Suppressor macrophage (primary cell): ENCODE measurements at regions not wholly inside any gene's neighbourhood (a gene's known extent, or its start where the extent isn't known, plus 50 kb on each side); places are given as distances from the start of the nearest gene placed in this dataset.
"Not testable (repeated sequence)": the region's sequence is repeated elsewhere in the genome, so short reads cannot be mapped to it uniquely, and the experiment has no call there.

Experiments
- DNase-seq, 4 experiments: peaks; one replicate each; pipeline ENCODE4 v3.0.0-alpha.2; 2020 to 2022

GRCh38 chr3:82741346-82741745, 979.9 kb upstream of the GBE1 start:
- DNase-seq, result no peak

GRCh38 chr3:82739390-82739789, 977.9 kb upstream of the GBE1 start:
- no peak for DNase-seq

- no peak for DNase-seq
These were observed 975.3 kb upstream of the GBE1 start for GRCh38 chr3:82736696-82737277.

- DNase-seq, result no peak
These were observed 953.8 kb upstream of the GBE1 start for GRCh38 chr3:82715091-82715856.

DNA sequence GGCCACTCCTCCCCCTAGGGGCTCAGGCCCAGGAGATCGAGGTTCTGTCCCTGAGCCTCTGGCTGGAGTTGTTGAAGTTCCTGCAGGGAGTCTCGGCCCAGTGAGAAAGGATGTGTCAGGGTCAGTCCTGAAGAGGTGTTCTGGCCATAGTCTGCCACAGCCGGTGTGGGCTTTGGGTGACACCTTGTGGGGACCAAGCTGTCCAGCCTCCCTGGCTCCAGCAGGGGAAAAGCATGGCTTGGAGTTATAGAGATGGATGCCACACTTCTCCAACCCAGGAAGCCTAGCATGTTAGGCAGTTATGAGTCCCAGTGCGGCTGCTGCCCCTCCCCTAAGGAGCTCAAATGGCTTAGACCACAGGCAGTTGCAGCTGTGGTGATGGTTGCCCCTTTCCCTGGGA, 945.6 kb upstream of the GBE1 start:
- DNase-seq, result no peak

- DNase-seq, result no peak
These were observed 924.3 kb upstream of the GBE1 start for GRCh38 chr3:82685761-82686160.

DNA sequence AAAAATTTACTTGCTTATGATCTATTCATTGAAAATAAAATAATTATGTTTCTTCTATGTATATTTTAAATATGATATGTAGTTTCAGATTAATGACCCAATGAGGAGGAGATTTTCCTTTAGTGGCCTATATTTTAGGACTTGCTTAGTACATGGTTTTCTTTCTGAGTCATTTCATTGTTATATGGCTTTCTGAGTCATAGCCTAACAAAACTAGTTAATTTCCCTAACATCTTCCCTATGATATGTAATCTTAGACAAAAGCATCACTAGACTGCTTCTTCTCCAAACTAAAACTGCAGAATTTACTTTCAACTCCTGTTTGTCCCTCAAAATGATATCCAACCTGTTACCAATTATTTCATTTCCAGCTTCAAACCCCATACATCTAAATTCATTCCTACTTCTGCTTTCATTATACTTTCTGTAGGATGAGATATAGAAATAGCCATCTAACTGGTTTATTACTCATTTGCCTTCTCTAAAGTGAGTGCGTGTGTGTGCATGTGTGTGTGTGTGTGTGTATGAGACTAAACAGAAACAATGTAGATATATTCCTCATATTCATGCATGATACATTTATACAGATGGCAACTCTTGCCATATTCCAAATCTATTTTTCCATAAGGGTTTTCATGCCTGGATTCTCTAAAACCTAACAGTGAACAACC, 915.0 kb upstream of the GBE1 start:
- DNase-seq, result no peak

DNA sequence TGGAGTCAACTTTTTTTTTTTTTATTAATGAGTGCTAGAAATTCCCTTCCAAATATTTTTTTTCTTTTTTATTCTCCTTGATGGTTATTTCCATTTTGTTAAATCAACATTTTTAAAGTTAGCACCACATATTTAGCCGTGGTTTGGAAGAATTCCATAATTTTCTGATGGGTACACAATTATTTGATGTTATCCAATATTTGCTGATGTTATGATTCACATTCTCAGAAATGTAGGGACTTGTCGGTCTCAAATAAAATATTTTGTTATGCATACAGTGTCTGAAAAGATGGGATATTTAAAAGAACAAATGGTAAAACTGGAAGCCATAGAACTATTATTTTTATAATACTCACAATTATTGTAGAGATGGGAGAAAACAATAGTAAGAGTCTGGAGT, 911.5 kb upstream of the GBE1 start:
- DNase-seq, result no peak

DNA sequence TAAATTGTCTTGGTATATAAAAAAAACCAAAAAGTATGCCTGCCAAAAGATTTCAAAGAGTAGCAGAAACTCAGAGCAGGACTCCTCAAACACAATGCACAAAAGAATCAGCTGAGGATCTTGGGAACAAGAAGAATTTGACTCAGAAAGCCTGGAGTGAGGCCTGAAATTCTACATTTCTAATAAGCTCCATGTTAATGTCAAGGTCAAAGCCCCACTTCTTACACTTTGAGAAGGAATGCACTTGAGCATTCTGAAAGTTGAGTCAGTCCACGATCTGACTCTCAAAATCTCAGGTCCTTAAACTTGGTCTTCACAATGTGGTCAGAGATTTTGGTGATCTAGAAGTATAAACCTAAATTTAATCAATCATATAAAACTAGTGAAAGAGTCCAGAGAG, 910.0 kb upstream of the GBE1 start:
- no peak for DNase-seq

- DNase-seq, result no peak
These were observed 893.3 kb upstream of the GBE1 start for GRCh38 chr3:82654708-82655107.

DNA sequence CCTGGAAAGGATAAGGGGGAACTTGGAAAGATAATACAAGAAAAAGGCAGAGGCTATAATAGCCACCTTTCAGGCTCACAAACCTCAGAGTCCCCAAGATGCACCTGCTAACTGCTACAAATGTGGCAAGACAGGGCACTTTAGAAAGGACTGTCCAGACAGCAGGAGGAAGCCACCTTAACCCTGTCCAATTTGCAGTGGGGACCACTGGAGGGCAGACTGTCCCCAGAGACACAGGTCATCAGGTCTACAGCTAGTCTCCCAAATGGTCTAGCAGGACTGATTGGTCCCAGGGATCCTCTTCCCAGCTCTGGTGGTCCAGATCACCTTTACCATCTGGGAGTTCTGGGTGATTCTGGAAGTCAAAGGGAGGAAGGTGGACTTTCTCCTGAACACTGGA, 882.5 kb upstream of the GBE1 start:
- no peak for DNase-seq

GRCh38 chr3:82641701-82642100, 880.3 kb upstream of the GBE1 start:
- no peak for DNase-seq

- DNase-seq, result no peak
These were observed 878.8 kb upstream of the GBE1 start for GRCh38 chr3:82640254-82640653.

DNA sequence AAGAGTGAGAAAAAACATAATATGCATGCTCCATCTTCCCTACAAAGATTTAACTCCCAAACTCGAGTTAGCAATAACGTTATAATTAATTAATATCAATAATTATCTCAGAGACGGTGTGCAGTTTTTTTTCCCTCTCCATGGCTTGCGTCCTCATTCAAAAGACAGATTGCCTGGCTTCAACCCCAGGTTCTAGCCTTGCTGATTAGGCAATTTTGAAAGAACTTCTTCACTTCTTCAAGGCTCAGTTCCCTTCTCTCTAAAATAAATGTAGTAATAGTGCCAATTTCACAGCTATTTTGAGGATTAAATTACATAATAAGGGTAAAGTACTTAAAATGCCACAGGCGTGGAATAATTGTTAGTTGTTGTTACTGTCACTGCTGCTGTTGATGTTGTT, 876.1 kb upstream of the GBE1 start:
- DNase-seq, result no peak

GRCh38 chr3:82636177-82636576, 874.7 kb upstream of the GBE1 start:
- DNase-seq, result no peak

- no peak for DNase-seq
These were observed 871.9 kb upstream of the GBE1 start for GRCh38 chr3:82633319-82633718.

DNA sequence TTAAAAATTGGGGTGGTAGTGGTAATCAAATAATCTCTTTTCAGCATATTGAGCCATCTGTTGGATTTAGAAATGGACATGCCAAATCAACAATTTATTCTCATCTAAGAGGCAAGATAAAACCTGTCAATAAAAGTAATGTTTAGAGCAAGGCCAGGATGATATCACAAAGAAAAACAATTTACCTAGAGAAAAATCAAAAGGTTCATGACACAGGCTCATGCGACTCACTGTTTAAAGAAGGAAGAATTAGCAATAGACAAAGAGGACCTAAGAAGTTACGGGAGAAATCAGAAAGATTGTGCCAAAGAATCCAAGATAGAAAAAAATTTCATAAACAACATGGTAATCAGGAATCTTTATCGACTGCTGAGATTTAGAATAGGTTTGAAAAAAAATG, 868.5 kb upstream of the GBE1 start:
- DNase-seq, result no peak

DNA sequence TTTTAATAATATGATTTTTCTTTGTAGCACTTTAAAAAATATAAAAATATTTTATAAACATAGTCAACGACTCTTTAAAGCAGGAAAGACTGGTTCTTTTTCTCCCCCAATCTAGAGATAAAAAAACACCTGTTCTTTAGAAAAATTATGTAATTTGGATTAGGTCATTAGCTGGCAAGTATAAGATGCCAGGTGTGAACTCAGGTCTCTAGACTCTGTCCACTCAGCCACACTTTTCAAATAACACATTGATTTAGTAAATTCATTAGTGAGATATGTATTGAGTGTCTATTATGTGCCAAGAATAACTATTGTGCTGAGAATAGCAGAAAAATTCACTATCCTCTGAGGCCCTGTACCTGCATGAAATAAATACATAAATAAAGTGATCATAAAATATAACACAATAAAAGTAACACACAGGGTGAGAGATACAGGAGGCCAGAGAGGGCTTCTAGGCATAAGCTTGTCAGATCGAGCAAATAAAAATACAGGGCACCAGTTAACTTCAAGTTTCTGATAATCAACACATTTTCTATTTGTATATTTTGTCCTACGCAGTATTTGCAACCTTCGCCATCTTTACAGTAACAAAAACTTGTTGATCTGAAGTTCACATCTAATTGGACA, 867.1 kb upstream of the GBE1 start:
- DNase-seq, result no peak

GRCh38 chr3:82627733-82628132, 866.3 kb upstream of the GBE1 start:
- DNase-seq, result no peak

- not testable (repeated sequence) for DNase-seq
These were observed 859.3 kb upstream of the GBE1 start for GRCh38 chr3:82620744-82621143.

DNA sequence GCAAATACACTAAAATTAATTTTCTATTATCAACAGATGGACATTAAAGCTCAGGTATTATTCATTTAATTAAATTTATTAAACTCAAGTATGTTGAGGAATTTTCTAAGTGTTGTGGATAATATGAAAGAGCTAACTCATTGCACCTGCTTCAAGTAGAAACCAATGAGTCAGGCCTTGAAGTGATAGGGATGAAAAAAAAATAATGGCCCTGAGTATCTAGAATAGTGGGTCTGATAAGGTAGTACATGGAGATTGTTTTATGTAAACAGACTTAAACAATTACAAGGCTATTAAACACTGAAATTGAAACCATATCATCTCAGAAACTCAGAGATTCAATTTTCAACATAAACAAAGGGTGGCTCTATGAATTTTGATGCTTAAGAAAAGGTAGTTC, 857.1 kb upstream of the GBE1 start:
- no peak for DNase-seq

DNA sequence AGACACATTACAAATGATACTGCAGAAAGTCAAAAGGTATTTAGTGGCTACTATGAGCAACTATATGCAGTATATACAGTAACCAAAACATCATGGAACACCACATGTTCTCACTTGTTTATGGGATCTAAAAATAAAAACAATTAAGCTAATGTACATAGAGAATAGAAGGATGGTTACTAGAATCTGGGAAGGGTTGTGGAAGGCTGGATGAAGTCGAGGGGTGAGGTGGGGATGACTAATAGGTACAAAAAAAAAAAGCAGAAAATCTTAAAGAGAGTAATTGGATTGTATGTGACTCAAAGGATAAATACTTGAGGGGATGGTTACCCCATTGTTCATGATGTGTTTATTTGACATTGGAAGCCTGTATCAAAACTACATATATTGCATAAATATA, 848.8 kb upstream of the GBE1 start:
- no peak for DNase-seq

GRCh38 chr3:82607391-82607790, 845.9 kb upstream of the GBE1 start:
- no peak for DNase-seq

DNA sequence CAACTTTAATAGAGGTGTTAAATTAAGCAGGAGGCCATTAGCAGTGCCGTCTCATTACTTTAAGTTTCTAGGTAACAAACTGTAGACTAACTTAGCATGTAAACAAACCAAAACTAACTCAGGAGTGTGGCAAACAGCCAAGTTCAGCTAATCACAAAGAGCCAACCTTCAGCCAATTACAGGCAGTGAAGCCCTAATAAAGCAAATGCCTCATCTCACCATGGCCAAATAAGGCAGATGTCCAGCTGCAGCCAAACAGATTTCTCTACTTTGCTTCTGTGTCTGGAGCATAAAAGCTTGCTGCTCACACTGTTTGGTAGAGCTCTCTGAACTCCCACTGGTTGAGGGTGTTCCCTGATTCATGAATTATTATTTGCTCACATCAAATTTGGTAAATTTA, 835.4 kb upstream of the GBE1 start:
- DNase-seq, result no peak
